ENCODE measurements at regions not wholly inside any gene's neighbourhood (a gene's known extent, or its start where the extent isn't known, plus 50 kb on each side); places are given as distances from the start of the nearest gene placed in this dataset.

DNA sequence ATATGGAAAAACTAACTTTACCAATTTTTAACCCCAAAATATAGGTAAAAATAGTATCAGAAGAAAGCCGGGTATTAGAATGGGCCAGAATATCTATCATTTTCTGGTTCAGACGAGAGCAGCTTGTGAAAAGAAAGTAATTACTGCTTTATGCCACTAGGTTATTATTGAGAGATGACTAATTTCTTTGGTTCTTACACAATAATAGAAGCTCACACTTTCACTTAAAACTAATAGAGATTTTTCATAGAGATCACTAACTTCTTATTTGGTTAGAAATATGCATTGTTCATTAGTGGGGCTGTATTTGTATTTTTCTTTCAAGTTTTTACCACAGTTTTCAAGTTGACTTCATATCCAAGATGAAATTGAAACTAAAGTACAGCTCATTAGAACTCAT, 1241.2 kb upstream of the FLRT2 start:
- ATAC-seq (ENCODE audit: low FRiP score in 2 of 2) (no peak), DNase-seq (no peak)
- Histone ChIP-seq H3K4me3 (no peak overlapping the region), H3K4me1 (no peaks in the 10 kb centered on the region), H3K36me3 (no peaks in the 10 kb centered on the region), H3K27me3 (no peaks in the 10 kb centered on the region), H3K9me3 (no peaks in the 10 kb centered on the region), H3K27ac (no peak overlapping the region)
- WGBS, 2 donors = 67 to 83% methylated on average over 2 of the region's 2 CpGs
- TF ChIP-seq POLR2A (IDR thresholded peaks at IDR 0.05) = no peak
- TF ChIP-seq POLR2AphosphoS5 (IDR thresholded peaks at IDR 0.05) = no peak
- TF ChIP-seq, protein P1, sequence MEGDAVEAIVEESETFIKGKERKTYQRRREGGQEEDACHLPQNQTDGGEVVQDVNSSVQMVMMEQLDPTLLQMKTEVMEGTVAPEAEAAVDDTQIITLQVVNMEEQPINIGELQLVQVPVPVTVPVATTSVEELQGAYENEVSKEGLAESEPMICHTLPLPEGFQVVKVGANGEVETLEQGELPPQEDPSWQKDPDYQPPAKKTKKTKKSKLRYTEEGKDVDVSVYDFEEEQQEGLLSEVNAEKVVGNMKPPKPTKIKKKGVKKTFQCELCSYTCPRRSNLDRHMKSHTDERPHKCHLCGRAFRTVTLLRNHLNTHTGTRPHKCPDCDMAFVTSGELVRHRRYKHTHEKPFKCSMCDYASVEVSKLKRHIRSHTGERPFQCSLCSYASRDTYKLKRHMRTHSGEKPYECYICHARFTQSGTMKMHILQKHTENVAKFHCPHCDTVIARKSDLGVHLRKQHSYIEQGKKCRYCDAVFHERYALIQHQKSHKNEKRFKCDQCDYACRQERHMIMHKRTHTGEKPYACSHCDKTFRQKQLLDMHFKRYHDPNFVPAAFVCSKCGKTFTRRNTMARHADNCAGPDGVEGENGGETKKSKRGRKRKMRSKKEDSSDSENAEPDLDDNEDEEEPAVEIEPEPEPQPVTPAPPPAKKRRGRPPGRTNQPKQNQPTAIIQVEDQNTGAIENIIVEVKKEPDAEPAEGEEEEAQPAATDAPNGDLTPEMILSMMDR (IDR thresholded peaks at IDR 0.05) = no peak
- TF ChIP-seq EP300 (IDR thresholded peaks at IDR 0.05) = no peak

DNA sequence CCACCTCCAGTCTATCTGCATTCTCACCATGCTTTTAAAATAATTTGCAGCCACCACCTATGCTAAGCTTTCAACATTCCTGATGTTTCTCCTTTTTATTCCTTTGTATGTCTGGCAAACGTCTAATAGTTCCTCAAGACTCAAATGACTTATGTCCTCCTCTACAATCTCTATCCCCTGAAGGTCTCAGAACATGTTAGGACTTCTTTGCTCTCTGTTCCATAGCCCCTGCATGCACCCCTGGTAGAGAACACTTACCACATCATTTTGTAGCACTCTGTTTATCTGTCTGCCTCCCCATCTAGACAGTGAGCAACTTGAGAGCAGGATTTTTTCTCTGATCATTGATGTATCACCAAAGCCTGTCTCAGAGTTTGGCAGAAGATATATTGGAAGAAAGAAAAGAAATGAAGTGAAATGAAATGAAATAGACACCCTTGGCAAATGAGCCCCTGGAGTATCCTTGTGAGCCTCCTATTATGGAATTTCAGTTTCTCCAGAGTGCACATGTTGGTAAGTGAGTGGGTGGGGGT, 1231.2 kb upstream of the FLRT2 start:
- H3K4me3 ChIP-seq = no peak overlapping the region
- DNase-seq = no peak
- H3K27me3 ChIP-seq = no peaks in the 10 kb centered on the region
- no peak overlapping the region for H3K27ac ChIP-seq
- 30 to 33% methylated on average over 1 of the region's 1 CpG for WGBS, 2 donors
- peaks cover 0 to 7% (median 4%) of the 10 kb centered on the region in 4 donors for H3K9me3 ChIP-seq
- ATAC-seq (ENCODE audit: low FRiP score in 2 of 2) = no peak
- no peak for TF ChIP-seq EP300 (IDR thresholded peaks at IDR 0.05)
- TF ChIP-seq POLR2AphosphoS5 (IDR thresholded peaks at IDR 0.05) = no peak
- TF ChIP-seq, protein P1 (IDR thresholded peaks at IDR 0.05) = no peak
- no peak for TF ChIP-seq POLR2A (IDR thresholded peaks at IDR 0.05)
- no peaks in the 10 kb centered on the region for H3K4me1 ChIP-seq
- no peaks in the 10 kb centered on the region for H3K36me3 ChIP-seq

DNA sequence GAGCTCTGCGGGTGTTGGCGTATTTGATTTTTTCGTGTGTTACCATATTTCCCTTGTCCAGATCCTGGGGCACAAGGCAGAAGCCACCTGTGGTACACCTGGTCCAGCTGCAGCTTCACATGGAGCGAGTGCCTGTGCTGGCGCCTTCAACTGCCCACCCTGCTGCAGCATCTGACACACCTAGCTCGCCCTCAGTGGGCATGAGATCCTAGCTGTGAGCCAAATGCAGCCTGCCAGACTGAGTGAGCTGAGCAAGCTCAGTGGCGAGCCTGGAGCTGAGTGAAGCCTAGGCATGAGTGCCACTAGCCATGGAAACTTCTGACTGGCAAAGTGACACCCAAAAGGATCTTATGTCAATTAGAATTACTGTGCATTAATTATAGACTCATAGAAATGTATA, 1226.8 kb upstream of the FLRT2 start:
- H3K4me3 ChIP-seq = no peak overlapping the region
- 92 to 97% methylated on average over 7 of the region's 7 CpGs for WGBS, 2 donors
- H3K27ac ChIP-seq = no peak overlapping the region
- H3K9me3 ChIP-seq = peaks cover 0 to 16% (median 5%) of the 10 kb centered on the region in 4 donors
- no peak for ATAC-seq (ENCODE audit: low FRiP score in 2 of 2)
- H3K36me3 ChIP-seq = no peaks in the 10 kb centered on the region
- H3K4me1 ChIP-seq = no peaks in the 10 kb centered on the region
- H3K27me3 ChIP-seq = no peaks in the 10 kb centered on the region
- peak in 1 of 2 donors; percentile 19 for DNase-seq
- TF ChIP-seq EP300 (IDR thresholded peaks at IDR 0.05) (no peak), POLR2AphosphoS5 (IDR thresholded peaks at IDR 0.05) (no peak), POLR2A (IDR thresholded peaks at IDR 0.05) (no peak)
- TF ChIP-seq, protein P1 (IDR thresholded peaks at IDR 0.05) = no peak

DNA sequence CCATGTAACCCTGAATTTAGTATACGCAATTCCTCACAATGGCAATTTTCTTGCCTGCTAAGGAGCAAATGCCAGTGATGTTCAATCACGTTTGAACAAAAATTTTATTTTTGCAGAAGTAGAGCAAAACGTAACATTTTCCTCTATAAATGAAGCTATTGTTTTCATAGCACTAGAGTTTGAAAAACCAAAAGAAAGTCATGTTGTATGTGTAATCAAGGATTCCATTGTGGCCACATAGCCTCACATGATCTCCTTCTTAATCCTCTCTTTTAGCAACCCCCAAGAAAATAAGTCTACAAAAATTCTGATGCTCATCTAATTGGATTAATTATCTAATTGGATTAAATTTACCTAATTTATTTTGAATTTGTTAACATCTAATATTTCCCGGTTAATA, 1217.4 kb upstream of the FLRT2 start:
- no peak for DNase-seq
- no peaks in the 10 kb centered on the region for H3K36me3 ChIP-seq
- no peaks in the 10 kb centered on the region for H3K4me1 ChIP-seq
- no peak overlapping the region for H3K27ac ChIP-seq
- H3K4me3 ChIP-seq = no peak overlapping the region
- H3K9me3 ChIP-seq = no peaks in the 10 kb centered on the region
- ATAC-seq (ENCODE audit: low FRiP score in 2 of 2) = no peak
- H3K27me3 ChIP-seq = no peaks in the 10 kb centered on the region
- TF ChIP-seq, protein P1 (IDR thresholded peaks at IDR 0.05) = no peak
- no peak for TF ChIP-seq POLR2A (IDR thresholded peaks at IDR 0.05)
- no peak for TF ChIP-seq EP300 (IDR thresholded peaks at IDR 0.05)
- TF ChIP-seq POLR2AphosphoS5 (IDR thresholded peaks at IDR 0.05) = no peak
- WGBS, 2 donors = 84 to 86% methylated on average over 4 of the region's 4 CpGs

DNA sequence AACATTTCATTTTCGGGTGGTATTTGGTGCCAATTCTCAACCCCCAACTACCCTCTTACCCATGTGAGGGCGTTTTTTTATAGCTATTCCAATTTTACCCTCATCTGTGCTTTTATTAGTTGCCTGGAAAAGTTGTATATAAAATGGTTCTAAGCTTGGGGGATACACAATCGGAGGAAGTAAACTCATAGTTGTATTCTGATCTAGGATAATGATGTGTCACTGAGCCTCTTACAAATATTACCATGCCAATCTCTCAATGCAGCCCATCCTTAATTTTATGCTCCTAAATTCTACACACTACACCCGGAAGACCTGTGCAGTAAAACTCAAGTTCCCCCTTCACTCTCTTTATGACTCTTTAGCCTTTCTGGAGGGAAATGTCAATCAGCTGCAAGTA, 1206.5 kb upstream of the FLRT2 start:
- TF ChIP-seq POLR2AphosphoS5 (IDR thresholded peaks at IDR 0.05) (no peak), EP300 (IDR thresholded peaks at IDR 0.05) (no peak), POLR2A (IDR thresholded peaks at IDR 0.05) (no peak)
- TF ChIP-seq, protein P1 (IDR thresholded peaks at IDR 0.05) = no peak
- Histone ChIP-seq H3K27ac (no peak overlapping the region), H3K27me3 (no peaks in the 10 kb centered on the region), H3K4me1 (no peaks in the 10 kb centered on the region), H3K9me3 (peaks cover 0 to 4% (median 0%) of the 10 kb centered on the region in 4 donors), H3K4me3 (no peak overlapping the region), H3K36me3 (no peaks in the 10 kb centered on the region)
- 54 to 55% methylated on average over 4 of the region's 4 CpGs for WGBS, 2 donors
- no peak for DNase-seq
- no peak for ATAC-seq (ENCODE audit: low FRiP score in 2 of 2)

Data from upper lobe of left lung (tissue), 6 donors.